Gastrocnemius medialis (tissue), 4 donors: ENCODE measurements at regions not wholly inside any gene's neighbourhood (a gene's known extent, or its start where the extent isn't known, plus 50 kb on each side); places are given as distances from the start of the nearest gene placed in this dataset.

Experiments used
- CTCF ChIP-seq, 5 experiments: fragments of 450-650 bp in 3 of 5; fragments of 200-600 bp in 2 of 5; sonication (generic) in 2 of 5; IDR thresholded peaks in 4 of 5; conservative IDR thresholded peaks in 1 of 5; 1 replicate in 4 of 5; 2 replicates in 1 of 5; pipeline ENCODE4 v1.5.1; 2016 to 2019; ENCODE audit warnings: antibody characterized with exemption in 5 of 5, mild to moderate bottlenecking in 3 of 5, moderate library complexity in 3 of 5
- POLR2A ChIP-seq, 2 donors: fragments of 450-650 bp; IDR thresholded peaks; one replicate each; pipeline ENCODE4 v1.6.1; 2017; ENCODE audit warnings: antibody characterized with exemption in 2 of 2, mild to moderate bottlenecking in 2 of 2, moderate library complexity in 2 of 2

GRCh38 chr2:151097128-151097527 lies 164.5 kb downstream of the RBM43 start:
- TF ChIP-seq POLR2A (IDR thresholded peaks at IDR 0.05) (no peak), CTCF (IDR thresholded peaks at IDR 0.05 in 4 of 5, conservative IDR thresholded peaks at IDR 0.05 in 1 of 5) (no peak)
